Hepatocyte (in vitro differentiated cells): ENCODE measurements at regions not wholly inside any gene's neighbourhood (a gene's known extent, or its start where the extent isn't known, plus 50 kb on each side); places are given as distances from the start of the nearest gene placed in this dataset.

Experiments
- CTCF ChIP-seq: fragments of 200-600 bp; sonication (generic); IDR thresholded peaks from 2 replicates; pipeline ENCODE4 v1.5.1; 2016; ENCODE audit warnings: antibody characterized with exemption, mild to moderate bottlenecking; ENCODE audit not compliant: poor library complexity
- EZH2phosphoT487 ChIP-seq: fragments of 200-600 bp; sonication (generic); IDR thresholded peaks from one replicate; pipeline ENCODE4 v1.6.1; 2018; ENCODE audit warnings: antibody characterized with exemption, mild to moderate bottlenecking, low read depth, moderate library complexity; ENCODE audit not compliant: unreplicated experiment, severe bottlenecking

- TF ChIP-seq CTCF: no peak
- TF ChIP-seq EZH2phosphoT487: no peak
Measured at GRCh38 chr11:109350091-109350490, 71.9 kb upstream of the C11orf87 start.
